HG02938 (cell line): ENCODE measurements at regions not wholly inside any gene's neighbourhood (a gene's known extent, or its start where the extent isn't known, plus 50 kb on each side); places are given as distances from the start of the nearest gene placed in this dataset.
"Not testable (repeated sequence)": the region's sequence is repeated elsewhere in the genome, so short reads cannot be mapped to it uniquely, and the experiment has no call there.

Experiments used
- ATAC-seq: cut with Tn5 transposase; IDR thresholded peaks from one replicate; pipeline ENCODE4 v1.9.1; 2021; ENCODE audit warnings: mild to moderate bottlenecking, moderate library complexity; ENCODE audit not compliant: unreplicated experiment

DNA sequence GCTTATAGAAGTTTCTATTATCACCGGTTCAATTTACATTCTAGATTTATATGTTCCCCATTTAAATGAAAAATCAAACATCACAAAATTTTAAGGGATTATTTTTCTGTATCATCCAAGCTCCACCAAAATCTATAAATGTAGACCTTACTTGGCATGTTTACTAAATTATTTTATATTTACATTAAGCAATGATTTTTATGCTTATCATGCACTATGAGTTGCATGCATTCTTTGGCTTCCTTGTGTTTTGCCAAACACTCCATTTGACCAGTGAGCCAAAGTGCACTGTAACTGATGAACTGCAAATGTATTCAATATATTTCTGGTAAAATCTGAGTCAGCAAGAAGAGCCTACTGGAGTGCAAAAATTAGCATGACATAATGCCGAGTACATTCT lies 595.5 kb upstream of the PCDH7 start:
- ATAC-seq: not testable (repeated sequence)

DNA sequence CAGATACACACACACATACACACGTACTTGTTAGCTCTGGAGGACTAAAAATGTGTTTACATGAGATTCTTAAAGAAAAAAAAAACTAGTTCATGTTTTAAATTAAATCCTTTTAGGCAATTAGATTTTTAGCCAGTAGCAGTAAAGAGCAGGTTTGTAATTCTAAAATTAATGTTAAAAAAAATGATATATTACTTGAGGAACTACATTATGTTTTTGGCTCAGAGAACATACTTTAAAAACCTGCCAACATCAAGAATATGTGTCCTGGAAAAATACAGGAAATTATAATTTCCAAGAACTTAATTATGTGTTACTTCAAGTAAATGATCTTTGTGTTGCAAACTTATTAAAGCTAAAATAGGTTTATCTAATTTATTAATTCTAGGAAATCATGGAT lies 594.3 kb upstream of the PCDH7 start:
- ATAC-seq: no peak

DNA sequence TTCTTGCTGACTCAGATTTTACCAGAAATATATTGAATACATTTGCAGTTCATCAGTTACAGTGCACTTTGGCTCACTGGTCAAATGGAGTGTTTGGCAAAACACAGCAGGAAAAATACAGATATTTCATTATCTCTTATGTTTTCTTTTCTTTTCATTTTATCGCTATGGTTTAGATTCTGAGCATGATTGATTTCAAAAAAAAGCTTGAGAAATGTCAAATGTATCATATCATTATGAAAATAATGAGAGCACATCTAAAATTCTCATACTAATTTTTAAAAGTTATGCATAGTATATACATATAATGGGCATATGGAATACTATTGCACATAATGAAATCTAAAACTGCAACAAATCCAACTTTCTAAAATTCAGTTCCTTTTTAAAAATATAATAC lies 593.8 kb upstream of the PCDH7 start:
- no peak for ATAC-seq

DNA sequence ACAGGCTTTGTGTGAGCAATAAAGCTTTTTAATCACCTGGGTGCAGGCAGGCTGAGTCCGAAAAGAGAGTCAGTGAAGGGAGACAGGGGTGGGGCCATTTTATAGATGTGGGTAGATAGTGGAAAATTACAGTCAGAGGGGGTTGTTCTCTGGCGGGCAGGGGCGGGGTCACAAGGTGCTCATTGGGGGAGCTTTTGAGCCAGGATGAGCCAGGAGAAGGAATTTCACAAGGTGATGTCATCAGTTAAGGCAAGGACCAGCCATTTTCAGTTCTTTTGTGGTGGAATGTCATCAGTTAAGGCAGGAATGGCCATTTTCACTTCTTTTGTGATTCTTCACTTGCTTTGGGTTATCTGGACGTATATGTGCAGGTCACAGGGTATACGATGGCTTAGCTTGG lies 571.3 kb upstream of the PCDH7 start:
- not testable (repeated sequence) for ATAC-seq

DNA sequence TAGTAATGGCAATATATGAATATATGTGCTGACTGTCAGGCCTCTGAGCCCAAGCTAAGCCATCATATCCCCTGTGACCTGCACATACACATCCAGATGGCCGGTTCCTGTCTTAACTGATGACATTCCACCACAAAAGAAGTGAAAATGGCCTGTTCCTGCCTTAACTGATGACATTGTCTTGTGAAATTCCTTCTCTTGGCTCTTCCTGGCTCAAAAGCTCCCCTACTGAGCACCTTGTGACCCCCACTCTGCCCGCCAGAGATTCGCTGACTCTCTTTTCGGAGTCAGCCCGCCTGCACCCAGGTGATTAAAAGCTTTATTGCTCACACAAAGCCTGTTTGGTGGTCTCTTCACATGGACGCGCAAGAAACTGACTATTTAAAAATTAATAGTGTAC lies 570.6 kb upstream of the PCDH7 start:
- ATAC-seq: not testable (repeated sequence)

DNA sequence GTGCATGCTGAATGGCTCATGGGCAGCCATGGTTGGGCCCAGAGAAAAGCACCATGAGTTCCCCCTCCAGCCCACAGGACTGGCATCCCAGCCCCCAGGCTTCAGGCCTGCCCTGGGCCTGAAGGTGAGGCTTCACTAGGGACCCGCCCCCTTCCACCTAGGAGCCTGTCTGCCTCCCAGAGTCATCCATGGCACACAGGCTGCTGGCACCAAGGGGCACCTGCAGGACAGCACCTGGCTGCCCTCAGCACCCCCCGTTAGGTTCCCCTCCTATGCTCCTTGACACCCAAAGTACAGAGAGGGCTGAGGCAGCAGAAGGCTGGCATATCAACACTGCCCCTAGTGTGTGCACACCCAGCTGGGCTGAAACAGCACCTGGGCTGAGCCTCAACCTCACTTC lies 566.7 kb upstream of the PCDH7 start:
- no peak for ATAC-seq

DNA sequence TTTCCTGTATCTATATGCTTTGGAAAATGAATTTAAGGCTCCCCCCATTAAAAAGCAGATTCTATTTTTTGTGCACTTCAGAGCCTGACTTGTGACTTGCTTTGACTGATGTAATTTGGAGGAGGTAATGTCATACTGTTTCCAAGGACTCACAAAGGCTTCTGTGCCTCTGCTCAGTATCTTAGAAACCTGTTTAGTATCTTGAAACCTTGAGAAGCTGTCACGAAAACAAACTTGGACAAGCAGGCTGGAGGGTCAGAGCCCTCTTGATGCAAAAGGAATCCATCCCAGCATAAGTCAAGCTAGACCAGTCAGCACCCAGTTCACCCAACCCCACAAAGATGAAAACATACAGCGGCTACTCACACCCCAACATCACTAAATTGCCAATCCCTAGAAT lies 560.0 kb upstream of the PCDH7 start:
- ATAC-seq: no peak

DNA sequence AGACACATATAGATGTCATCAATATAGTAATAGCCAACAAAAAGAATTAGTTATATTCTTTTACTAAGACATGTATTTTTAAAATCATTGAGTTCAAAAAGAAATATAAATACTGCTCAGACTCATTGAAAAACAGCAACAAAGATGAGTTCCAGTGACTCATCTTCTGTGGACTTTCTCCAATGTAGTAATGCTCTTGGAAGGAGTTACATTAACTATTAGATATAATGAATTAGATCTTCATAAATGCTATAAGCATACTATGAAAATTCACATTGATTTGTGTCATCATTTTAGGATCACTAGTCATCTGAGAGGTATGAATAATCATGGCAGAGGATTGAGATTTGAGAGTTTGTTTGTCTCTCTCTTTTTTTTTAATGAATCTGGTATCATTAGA lies 547.8 kb upstream of the PCDH7 start:
- no peak for ATAC-seq

DNA sequence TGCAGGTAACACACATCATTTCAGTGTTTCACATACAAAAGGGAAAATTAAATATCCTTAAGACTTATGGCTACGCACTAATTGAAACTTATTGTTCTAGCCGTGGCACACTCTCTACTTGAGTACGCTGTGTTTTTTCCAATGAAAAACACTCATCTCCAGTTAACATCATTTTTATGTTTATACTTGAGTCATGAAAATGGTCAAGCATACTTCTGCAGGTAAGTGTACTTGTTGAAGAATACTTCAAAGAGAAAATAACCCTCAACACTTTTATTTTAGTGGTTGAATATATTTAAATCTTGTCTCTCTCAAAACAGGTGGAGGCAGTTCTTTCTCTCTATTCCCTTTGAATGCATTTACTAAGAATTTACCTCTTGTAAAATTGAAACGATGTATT lies 538.7 kb upstream of the PCDH7 start:
- no peak for ATAC-seq

DNA sequence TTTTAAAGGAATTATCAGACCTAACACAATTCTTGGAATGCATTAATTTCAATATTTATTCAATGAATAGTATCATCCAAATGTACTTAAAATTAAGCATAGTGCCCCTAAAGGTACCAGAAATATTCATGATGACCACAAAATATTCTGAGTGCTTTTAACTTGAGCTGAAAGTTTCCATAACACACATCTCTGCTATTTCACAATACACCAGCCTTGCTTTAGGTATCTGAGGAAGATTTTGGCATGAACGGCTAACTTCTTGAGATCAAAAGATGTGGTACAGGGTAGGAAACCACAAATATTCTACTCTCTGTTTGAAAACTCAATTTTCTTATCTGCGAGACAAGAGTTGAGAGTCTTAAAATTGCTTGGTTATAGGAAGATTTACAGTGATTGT lies 538.3 kb upstream of the PCDH7 start:
- ATAC-seq: no peak

DNA sequence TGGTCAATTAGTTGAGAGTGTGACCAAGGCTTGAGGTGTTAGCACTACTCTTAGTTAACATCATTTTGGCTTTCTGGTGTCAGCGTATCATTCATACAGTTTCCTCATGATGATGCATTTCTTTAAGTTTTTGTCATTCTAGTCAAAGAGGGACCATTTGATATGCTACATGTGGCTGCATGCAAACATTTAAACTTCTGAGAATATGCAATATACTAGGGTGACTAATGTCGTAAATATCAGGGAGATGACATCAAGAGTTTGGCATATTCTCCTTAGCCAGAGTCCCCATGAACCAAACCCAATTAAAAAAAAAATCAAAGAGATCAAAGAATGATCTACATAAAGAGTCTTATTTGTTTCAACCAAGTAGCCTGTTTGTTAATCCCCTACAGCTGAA lies 537.4 kb upstream of the PCDH7 start:
- no peak for ATAC-seq

DNA sequence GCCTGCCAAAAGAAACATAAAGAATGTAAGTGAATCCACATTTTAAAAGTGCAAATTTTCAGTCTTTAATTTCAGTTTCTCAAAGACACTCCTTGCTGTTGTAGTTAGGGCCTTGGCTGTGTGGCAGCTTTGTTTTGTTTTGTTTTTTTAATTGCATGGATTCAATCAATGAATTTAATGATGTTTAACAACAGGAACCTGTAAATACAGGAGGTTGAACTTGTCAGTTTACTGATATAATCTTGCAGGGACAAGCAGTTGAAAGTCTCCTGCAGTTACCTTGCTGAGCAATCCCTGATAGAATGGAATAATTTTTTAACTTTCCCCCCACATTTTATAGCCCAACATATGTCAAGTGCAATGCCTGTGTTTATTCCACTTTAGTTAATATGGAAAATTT lies 528.3 kb upstream of the PCDH7 start:
- no peak for ATAC-seq

DNA sequence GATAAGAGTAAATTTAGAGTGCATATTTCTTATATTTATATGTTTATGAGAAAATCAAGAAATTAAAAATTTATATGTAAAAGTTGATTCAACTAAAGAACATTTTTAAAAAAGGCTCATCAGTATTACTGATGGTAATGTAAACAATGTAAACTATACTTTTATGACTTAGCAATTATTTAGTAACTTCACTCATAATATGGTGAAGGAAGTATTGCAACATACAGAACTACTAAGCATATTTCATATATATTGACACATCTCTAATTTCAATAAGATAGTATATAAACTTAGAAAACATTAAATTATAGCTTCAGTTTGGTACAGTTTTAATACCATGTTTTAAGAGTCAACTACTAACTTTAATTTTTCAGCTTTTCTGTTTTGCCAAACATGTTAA lies 512.8 kb upstream of the PCDH7 start:
- no peak for ATAC-seq

DNA sequence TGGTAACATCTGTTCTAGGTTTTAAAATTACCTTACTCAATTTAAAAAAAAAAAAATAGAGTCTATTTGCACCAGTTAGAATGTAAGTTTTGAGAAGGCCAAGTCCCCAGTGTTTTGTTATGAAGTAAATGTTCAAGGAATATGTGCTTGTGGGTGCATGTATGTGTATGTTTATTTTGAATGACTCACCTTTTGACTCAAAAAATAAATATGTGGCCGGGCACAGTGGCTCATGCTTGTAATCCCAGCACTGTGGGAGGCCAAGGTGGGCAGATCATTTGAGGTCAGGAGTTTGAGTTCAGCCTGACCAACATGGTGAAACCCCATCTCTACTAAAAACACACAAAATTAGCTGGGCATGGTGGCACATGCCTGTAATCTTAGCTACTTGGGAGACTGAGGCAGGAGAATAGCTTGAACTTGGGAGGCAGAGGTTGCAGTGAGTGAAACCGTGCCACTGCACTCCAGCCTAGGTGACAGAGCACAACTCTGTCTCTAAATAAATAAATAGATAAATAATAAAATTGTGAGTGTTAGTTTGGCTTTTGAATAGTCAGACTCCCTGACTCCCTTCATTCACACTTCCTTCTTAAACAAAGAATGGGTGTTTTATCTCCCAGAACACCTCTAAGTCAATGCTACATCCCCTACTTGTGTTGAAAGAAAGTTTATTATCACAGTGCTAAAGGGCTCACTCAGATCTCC lies 511.3 kb upstream of the PCDH7 start:
- no peak for ATAC-seq

DNA sequence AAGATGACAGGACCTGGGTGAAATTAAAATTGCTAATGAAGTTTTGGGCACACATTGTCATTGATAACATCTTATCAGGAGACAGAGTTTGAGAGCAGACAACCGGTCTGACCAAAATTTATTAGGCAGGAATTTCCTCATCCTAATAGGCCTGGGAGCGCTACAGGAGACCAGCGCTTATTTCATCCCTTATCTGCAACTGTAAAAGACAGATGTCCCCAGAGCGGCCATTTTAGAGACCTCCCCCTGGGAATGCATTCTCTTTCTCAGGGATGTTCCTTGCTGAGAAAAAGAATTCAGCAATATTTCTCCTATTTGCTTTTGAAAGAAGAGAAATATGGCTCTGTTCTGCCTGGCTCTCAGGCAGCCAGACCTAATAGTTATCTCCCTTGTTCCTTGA lies 504.2 kb upstream of the PCDH7 start:
- ATAC-seq: not testable (repeated sequence)

DNA sequence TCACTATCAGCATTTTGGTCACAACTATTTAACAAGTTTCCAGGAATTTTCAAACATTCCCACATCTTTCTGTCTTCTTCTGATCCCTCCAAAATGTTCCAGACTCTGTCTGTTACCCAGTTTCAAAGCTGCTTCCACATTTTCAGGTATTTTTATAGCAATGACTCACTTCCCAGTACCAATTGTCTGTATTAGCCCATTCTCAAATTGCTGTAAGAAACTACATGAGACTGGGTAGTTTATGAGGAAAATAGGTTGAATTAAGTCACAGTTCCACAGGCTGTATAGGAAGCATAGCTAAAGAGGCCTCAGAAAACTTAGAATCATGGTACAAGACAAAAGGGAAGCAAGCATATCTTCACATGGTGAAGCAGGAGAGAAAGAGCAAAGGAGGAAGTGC lies 475.0 kb upstream of the PCDH7 start:
- no peak for ATAC-seq

DNA sequence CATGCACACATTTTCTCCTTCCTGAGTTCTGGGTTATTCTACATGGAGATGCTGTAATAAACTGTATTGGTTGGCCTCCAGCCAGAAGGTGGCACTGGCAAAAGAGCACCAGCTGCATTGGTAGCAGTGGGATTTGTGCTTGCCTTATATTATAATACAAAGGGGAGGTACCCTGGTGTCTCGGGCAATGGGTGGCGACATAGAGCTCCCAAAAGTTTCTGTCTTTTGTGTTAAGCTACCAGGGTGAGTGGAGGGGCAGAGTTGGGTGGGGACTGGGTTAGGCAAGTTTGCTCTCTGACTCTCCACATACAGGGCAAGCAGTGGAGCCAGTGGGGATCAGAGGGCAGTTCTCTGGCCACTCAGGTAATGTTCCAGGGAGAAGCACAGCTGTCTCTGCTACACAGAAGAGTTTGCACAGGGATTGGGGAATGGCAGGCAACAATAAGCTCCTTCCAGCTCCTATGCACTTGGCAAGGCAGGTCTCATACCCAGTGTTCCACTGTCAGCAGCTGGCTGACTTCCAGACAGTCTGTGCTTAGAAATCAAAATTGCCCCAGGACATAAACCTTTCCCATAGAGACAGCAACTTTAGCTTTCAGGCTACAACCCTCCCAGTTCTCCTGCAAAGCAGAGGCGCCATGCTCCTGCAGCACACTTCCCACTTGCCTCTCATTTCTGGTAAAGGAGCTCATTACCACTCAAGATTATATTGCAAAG lies 463.9 kb upstream of the PCDH7 start:
- ATAC-seq: no peak

DNA sequence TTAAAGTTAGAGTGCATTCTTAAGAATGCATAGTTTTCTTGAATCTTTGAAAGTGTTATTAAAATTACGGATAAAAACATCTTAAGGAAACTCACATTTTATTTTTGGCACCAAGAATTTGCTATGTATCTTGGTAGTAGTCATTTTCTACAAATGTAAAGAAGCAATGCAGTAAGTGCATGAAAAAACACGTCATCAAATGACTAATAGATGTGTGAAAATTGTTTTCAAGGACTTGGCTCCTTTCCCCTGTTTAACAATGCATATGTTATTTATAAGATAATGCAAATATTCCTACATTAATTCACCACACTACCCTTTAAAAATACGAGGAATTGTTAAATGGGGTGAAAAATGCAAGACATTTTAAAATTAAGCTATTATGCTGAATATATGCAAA lies 461.2 kb upstream of the PCDH7 start:
- ATAC-seq: no peak

DNA sequence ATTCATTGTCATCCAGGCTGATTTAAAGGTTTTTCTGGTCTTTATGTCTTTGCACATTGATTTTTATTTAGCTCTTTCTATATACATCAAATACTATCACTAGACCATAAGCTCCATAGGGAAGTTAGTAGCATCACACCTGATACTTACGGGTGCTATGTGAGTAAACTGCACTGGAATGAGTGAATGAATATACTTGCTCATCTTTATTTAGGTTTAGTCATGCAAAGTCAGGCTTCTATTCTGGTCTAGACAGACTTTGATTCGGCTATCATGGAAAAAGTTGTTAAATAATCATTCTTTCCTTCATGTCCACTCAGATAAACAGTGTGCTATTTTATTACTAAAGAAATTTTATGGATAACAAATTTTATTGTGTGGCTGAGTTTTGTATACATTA lies 457.8 kb upstream of the PCDH7 start:
- no peak for ATAC-seq

DNA sequence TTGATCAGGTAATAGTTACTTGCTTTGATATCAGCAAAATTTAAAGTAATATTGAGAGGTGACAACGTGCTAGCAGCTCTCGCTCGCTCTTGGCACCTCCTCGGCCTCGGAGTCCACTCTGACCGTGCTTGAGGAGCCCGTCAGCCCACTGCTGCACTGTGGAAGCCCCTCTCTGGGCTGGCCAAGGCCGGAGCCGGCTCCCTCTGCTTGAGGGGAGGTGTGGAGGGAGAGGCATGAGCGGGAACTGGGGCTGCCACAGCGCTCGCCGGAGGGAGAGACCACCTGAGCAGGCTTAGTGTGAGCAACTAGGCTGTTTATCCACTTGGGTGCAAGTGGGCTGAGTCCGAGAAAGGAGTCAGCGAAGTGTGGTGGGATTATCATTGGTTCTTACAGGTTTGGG lies 455.7 kb upstream of the PCDH7 start:
- ATAC-seq: no peak

DNA sequence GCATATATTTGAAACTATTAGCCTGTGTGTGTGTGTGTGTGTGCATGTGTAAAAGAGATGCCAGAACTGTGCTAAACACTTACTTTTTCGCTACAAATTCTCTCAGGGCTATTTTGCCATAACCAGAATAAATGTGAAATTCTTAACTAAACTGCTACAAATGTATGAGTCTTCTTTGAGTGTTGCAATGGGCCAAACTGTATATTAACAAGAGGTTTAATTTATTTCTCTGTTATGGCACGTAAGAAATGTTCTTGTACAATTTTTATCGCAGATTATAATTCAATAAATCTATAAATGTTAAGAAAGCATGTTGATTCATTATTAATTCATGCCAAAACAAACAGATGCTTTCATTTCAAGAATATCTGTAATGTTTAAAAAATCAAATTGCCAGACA lies 454.5 kb upstream of the PCDH7 start:
- no peak for ATAC-seq

DNA sequence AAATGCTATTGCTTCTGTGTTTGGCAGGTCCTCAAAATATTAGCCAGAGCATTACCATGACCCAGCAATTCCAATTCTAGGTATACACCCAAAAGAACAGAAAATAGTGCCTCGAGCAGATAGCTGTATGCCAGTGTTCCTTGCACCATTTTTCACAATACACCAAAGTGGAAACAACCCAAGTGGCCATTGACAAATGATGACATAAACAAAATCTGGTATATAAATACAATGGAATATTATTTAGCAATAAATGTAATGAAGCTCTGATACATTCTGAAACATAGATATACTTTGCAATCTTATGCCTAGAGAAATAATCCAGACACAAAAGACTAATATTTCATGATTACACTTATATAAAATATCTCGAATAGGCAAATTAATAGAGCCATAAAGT lies 451.8 kb upstream of the PCDH7 start:
- ATAC-seq: no peak

DNA sequence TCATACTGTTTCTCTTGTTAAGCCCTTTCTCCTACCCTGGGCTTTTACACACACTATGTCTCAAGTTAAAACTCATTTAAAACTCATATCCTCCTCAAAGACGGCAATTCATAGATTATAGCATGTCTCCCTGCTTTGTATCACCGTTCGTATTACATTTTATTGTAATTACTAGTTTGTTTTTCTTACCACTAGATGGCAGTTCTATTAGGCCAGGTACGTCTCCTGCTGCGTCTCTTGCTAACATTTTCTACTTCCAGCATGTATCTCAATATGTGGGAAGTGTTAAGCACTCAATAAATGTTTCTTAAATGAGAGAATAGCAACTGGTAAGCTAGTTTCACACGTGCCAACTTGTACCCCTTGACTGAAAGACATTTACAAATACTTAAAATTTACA lies 450.3 kb upstream of the PCDH7 start:
- no peak for ATAC-seq
